ENCODE measurements at regions not wholly inside any gene's neighbourhood (a gene's known extent, or its start where the extent isn't known, plus 50 kb on each side); places are given as distances from the start of the nearest gene placed in this dataset.
"Not testable (repeated sequence)": the region's sequence is repeated elsewhere in the genome, so short reads cannot be mapped to it uniquely, and the experiment has no call there.

GRCh38 chr13:57784633-57785032 is 153.1 kb downstream of the PCDH17 start:
- DNase-seq: no peak

- DNase-seq: no peak
Observed at GRCh38 chr13:57787058-57787791, 155.7 kb downstream of the PCDH17 start.

GRCh38 chr13:57799624-57800023 is 168.1 kb downstream of the PCDH17 start:
- DNase-seq: no peak

- no peak for DNase-seq
Observed at GRCh38 chr13:57813651-57814050, 182.1 kb downstream of the PCDH17 start.

GRCh38 chr13:57815600-57815999 is 184.1 kb downstream of the PCDH17 start:
- no peak for DNase-seq

GRCh38 chr13:57820924-57821323 is 189.4 kb downstream of the PCDH17 start:
- no peak for DNase-seq

- no peak for DNase-seq
Observed at GRCh38 chr13:57823704-57824103, 192.2 kb downstream of the PCDH17 start.

GRCh38 chr13:57824121-57824520 is 192.6 kb downstream of the PCDH17 start:
- DNase-seq: no peak

- no peak for DNase-seq
Observed at GRCh38 chr13:57825066-57825465, 193.5 kb downstream of the PCDH17 start.

- no peak for DNase-seq
Observed at GRCh38 chr13:57829496-57829895, 198.0 kb downstream of the PCDH17 start.

GRCh38 chr13:57832187-57832586 is 200.6 kb downstream of the PCDH17 start:
- no peak for DNase-seq

- no peak for DNase-seq
Observed at GRCh38 chr13:57837801-57838200, 206.3 kb downstream of the PCDH17 start.

- DNase-seq: no peak
Observed at GRCh38 chr13:57843521-57843920, 212.0 kb downstream of the PCDH17 start.

GRCh38 chr13:57846600-57847173 is 215.1 kb downstream of the PCDH17 start:
- no peak for DNase-seq

- DNase-seq: no peak
Observed at GRCh38 chr13:57857945-57858344, 226.4 kb downstream of the PCDH17 start.

- DNase-seq: no peak
Observed at GRCh38 chr13:57858376-57858775, 226.8 kb downstream of the PCDH17 start.

GRCh38 chr13:57862879-57863278 is 231.3 kb downstream of the PCDH17 start:
- DNase-seq: no peak

GRCh38 chr13:57865600-57866294 is 234.2 kb downstream of the PCDH17 start:
- DNase-seq: no peak

- DNase-seq: no peak
Observed at GRCh38 chr13:57874530-57874929, 243.0 kb downstream of the PCDH17 start.

- DNase-seq: no peak
Observed at GRCh38 chr13:57877601-57878000, 246.1 kb downstream of the PCDH17 start.

GRCh38 chr13:57878291-57878690 is 246.7 kb downstream of the PCDH17 start:
- no peak for DNase-seq

- DNase-seq: no peak
Observed at GRCh38 chr13:57897225-57897624, 265.7 kb downstream of the PCDH17 start.

GRCh38 chr13:57899096-57899495 is 267.6 kb downstream of the PCDH17 start:
- DNase-seq: no peak

GRCh38 chr13:57909833-57910232 is 278.3 kb downstream of the PCDH17 start:
- DNase-seq: not testable (repeated sequence)
